Breast epithelium (tissue), 3 donors: ENCODE measurements at regions not wholly inside any gene's neighbourhood (a gene's known extent, or its start where the extent isn't known, plus 50 kb on each side); places are given as distances from the start of the nearest gene placed in this dataset.

Experiments used
- POLR2A ChIP-seq: fragments of 450-650 bp; IDR thresholded peaks from one replicate; pipeline ENCODE4 v1.6.1; 2016; ENCODE audit warnings: antibody characterized with exemption, mild to moderate bottlenecking, moderate library complexity
- POLR2AphosphoS5 ChIP-seq, 3 donors: sonication (generic); formaldehyde crosslinking; IDR thresholded peaks; one replicate each; pipeline ENCODE4 v1.6.1; 2017; ENCODE audit warnings: antibody characterized with exemption in 3 of 3

DNA sequence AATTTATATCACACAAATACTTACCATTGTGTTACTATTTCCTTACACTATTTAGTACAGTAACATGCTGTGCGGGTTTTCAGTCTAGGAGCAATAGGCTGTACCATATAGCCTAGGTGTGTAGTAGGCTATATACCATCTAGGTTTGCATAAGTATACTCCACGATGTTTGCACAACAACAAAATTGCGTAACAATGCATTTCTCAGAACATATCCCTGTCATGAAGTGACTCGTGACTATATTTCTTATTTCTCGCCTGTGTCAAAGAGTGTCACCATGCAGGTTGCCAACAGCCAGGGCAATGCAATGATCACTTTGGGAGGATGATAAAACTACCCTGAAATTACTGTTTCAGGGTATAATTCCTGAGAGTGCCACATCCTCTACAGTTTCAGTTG is 65.6 kb upstream of the CD180 start:
- TF ChIP-seq POLR2AphosphoS5 (IDR thresholded peaks at IDR 0.05), result no peak
- no peak for TF ChIP-seq POLR2A
